ENCODE measurements at regions not wholly inside any gene's neighbourhood (a gene's known extent, or its start where the extent isn't known, plus 50 kb on each side); places are given as distances from the start of the nearest gene placed in this dataset.

DNA sequence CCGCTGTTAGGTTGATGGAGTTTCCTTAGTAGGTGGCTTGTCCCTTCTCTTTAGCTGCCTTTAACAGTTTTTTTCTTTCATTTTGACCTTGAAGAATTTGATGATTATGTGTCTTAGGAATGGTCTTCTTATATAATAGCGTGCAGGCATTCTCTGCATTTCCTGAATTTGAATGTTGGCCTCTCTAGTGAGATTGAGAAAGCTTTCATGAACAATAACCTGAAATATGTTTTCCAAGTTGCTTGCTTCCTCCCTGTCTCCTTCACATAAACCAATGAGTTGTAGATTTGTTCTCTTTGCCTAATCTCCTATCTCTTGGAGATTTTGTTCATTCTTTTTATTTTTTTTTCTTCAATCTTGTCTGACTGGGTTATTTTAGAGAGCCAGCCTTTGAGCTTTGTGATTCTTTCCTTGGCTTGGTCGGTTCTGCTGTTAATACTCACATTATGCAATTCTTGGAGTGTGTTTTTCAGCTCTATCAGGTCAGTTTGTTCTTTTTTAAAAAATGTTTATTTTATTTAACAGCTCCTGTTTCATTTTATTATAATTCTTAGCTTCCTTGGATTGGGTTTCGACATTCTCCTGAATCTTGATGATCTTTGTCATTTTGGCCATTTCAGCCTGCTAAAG lies 627.9 kb downstream of the SI start:
- H3K4me3 ChIP-seq (ENCODE audit: low read length): no peak overlapping the region
- no peak overlapping the region for H3K9ac ChIP-seq (ENCODE audit: extremely low read depth, low read length, poor library complexity, severe bottlenecking)
- TF ChIP-seq, protein P1, sequence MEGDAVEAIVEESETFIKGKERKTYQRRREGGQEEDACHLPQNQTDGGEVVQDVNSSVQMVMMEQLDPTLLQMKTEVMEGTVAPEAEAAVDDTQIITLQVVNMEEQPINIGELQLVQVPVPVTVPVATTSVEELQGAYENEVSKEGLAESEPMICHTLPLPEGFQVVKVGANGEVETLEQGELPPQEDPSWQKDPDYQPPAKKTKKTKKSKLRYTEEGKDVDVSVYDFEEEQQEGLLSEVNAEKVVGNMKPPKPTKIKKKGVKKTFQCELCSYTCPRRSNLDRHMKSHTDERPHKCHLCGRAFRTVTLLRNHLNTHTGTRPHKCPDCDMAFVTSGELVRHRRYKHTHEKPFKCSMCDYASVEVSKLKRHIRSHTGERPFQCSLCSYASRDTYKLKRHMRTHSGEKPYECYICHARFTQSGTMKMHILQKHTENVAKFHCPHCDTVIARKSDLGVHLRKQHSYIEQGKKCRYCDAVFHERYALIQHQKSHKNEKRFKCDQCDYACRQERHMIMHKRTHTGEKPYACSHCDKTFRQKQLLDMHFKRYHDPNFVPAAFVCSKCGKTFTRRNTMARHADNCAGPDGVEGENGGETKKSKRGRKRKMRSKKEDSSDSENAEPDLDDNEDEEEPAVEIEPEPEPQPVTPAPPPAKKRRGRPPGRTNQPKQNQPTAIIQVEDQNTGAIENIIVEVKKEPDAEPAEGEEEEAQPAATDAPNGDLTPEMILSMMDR (conservative IDR thresholded peaks at IDR 0.05): no peak
- peaks cover 2% of the 10 kb centered on the region for H3K4me1 ChIP-seq (ENCODE audit: control insufficient read depth, insufficient read depth, low read length)
- H3K27me3 ChIP-seq (ENCODE audit: control insufficient read depth, insufficient read depth, low read length, poor library complexity, severe bottlenecking): no peaks in the 10 kb centered on the region
- Mint-ChIP-seq H3K27me3 (ENCODE audit: insufficient read depth) (peaks cover 3% of the 10 kb centered on the region), H3K9me3 (peaks cover 28% of the 10 kb centered on the region), H3K4me1 (peaks cover 15% of the 10 kb centered on the region), H3K36me3 (ENCODE audit: low read depth) (no peaks in the 10 kb centered on the region), H3K4me3 (no peak overlapping the region), H3K27ac (no peak overlapping the region)
- no peak for DNase-seq
- 98 to 100% methylated on average over 2 to 4 of the region's 4 CpGs for WGBS, 2 experiments (ENCODE audit: insufficient coverage in 1 of 2, insufficient read length in 1 of 2)
- H3K36me3 ChIP-seq (ENCODE audit: control insufficient read depth, insufficient read depth, low read length): no peaks in the 10 kb centered on the region
- no peak overlapping the region for H3K27ac ChIP-seq (ENCODE audit: low read depth, low read length)
- H3K9me3 ChIP-seq (ENCODE audit: control insufficient read depth, low read length): peaks cover 28% of the 10 kb centered on the region

DNA sequence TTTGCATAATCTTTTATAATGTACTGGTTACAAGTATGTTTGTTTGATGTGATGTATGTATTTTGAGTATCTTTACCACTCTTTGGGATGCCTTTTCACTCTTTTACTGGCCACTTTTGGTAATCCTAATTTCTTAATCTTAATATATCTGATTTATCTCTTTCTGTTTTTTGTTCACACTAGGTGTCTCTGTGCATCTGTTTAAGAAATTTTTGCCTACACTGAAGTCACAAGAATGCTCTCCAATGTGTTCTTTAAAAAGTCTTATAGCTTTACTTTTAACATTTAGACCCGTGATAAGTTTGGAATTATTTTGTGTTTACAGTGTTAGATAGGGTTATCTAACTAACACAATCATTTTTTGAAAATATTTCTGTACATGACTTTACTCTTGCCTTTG lies 659.1 kb downstream of the SI start:
- H3K4me1 Mint-ChIP-seq: no peaks in the 10 kb centered on the region
- H3K36me3 ChIP-seq (ENCODE audit: control insufficient read depth, insufficient read depth, low read length): no peaks in the 10 kb centered on the region
- no CpG with 5 or more reads among the region's 1 CpG for WGBS, 2 experiments (ENCODE audit: insufficient coverage in 1 of 2, insufficient read length in 1 of 2)
- TF ChIP-seq, protein P1 (conservative IDR thresholded peaks at IDR 0.05): no peak
- no peak overlapping the region for H3K4me3 ChIP-seq (ENCODE audit: low read length)
- H3K9ac ChIP-seq (ENCODE audit: extremely low read depth, low read length, poor library complexity, severe bottlenecking): no peak overlapping the region
- no peaks in the 10 kb centered on the region for H3K36me3 Mint-ChIP-seq (ENCODE audit: low read depth)
- DNase-seq: no peak
- H3K9me3 Mint-ChIP-seq: no peaks in the 10 kb centered on the region
- H3K4me3 Mint-ChIP-seq: no peak overlapping the region
- H3K27me3 Mint-ChIP-seq (ENCODE audit: insufficient read depth): no peaks in the 10 kb centered on the region
- H3K27ac Mint-ChIP-seq: no peak overlapping the region
- H3K4me1 ChIP-seq (ENCODE audit: control insufficient read depth, insufficient read depth, low read length): no peaks in the 10 kb centered on the region
- no peaks in the 10 kb centered on the region for H3K9me3 ChIP-seq (ENCODE audit: control insufficient read depth, low read length)
- H3K27me3 ChIP-seq (ENCODE audit: control insufficient read depth, insufficient read depth, low read length, poor library complexity, severe bottlenecking): no peaks in the 10 kb centered on the region
- H3K27ac ChIP-seq (ENCODE audit: low read depth, low read length): no peak overlapping the region

DNA sequence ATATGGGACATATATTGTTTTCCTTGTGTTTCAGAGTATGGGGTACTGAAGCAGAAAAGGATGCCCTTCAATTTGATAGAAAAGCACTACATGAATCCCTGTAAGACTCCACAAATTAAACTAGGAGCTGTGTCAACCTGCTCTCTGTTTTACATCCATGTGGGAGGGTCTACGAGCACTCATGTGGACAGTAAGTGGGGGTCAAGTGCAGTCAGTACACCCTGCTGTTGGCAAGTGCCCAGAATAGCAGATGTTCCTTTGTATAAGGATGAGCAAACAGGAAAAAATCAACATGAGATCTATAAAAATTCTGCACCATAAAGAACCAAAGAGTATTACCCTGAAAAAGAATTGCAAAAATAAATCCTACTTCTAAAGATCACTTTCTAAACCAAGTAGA lies 659.9 kb downstream of the SI start:
- H3K27ac ChIP-seq (ENCODE audit: low read depth, low read length): no peak overlapping the region
- H3K36me3 Mint-ChIP-seq (ENCODE audit: low read depth): no peaks in the 10 kb centered on the region
- WGBS, 2 experiments (ENCODE audit: insufficient coverage in 1 of 2, insufficient read length in 1 of 2): 92% methylated on average over 1 of the region's 1 CpG; no CpG with 5 or more reads in 1 of the 2 experiments
- no peaks in the 10 kb centered on the region for H3K4me1 ChIP-seq (ENCODE audit: control insufficient read depth, insufficient read depth, low read length)
- no peaks in the 10 kb centered on the region for H3K27me3 ChIP-seq (ENCODE audit: control insufficient read depth, insufficient read depth, low read length, poor library complexity, severe bottlenecking)
- no peaks in the 10 kb centered on the region for H3K9me3 Mint-ChIP-seq
- H3K36me3 ChIP-seq (ENCODE audit: control insufficient read depth, insufficient read depth, low read length): no peaks in the 10 kb centered on the region
- H3K9me3 ChIP-seq (ENCODE audit: control insufficient read depth, low read length): no peaks in the 10 kb centered on the region
- no peak overlapping the region for H3K9ac ChIP-seq (ENCODE audit: extremely low read depth, low read length, poor library complexity, severe bottlenecking)
- no peak overlapping the region for H3K27ac Mint-ChIP-seq
- no peak overlapping the region for H3K4me3 Mint-ChIP-seq
- no peaks in the 10 kb centered on the region for H3K4me1 Mint-ChIP-seq
- DNase-seq: no peak
- H3K4me3 ChIP-seq (ENCODE audit: low read length): no peak overlapping the region
- no peaks in the 10 kb centered on the region for H3K27me3 Mint-ChIP-seq (ENCODE audit: insufficient read depth)
- TF ChIP-seq, protein P1 (conservative IDR thresholded peaks at IDR 0.05): no peak
